Endodermal cell (in vitro differentiated cells): ENCODE measurements at regions not wholly inside any gene's neighbourhood (a gene's known extent, or its start where the extent isn't known, plus 50 kb on each side); places are given as distances from the start of the nearest gene placed in this dataset.

Source experiments
- DNase-seq: peaks from one replicate; pipeline ENCODE4 v3.0.0-alpha.2; 2017
- H3K27ac ChIP-seq: 2 replicates; pipeline ENCODE4 v1.5.1; 2013; ENCODE audit warnings: mild to moderate bottlenecking, low read depth, low read length, moderate library complexity
- H3K27me3 ChIP-seq: 2 replicates; pipeline ENCODE4 v1.6.1; 2013; ENCODE audit warnings: mild to moderate bottlenecking, low read length, moderate library complexity; ENCODE audit not compliant: insufficient read depth, control insufficient read depth, poor library complexity, severe bottlenecking
- H3K36me3 ChIP-seq: 2 replicates; pipeline ENCODE4 v1.7.0; 2013; ENCODE audit warnings: mild to moderate bottlenecking, low read length, moderate library complexity; ENCODE audit not compliant: control insufficient read depth, insufficient read depth
- H3K4me1 ChIP-seq: one replicate; pipeline ENCODE4 v1.7.0; 2013; ENCODE audit warnings: low read length; ENCODE audit not compliant: control insufficient read depth, insufficient read depth
- H3K4me3 ChIP-seq: 2 replicates; pipeline ENCODE4 v1.5.1; 2013; ENCODE audit warnings: mild to moderate bottlenecking, low read length, moderate library complexity
- H3K9ac ChIP-seq: 2 replicates; pipeline ENCODE4 v1.6.1; 2013; ENCODE audit warnings: mild to moderate bottlenecking, low read length, moderate library complexity; ENCODE audit not compliant: poor library complexity, severe bottlenecking; ENCODE audit errors: extremely low read depth
- H3K9me3 ChIP-seq: 2 replicates; pipeline ENCODE4 v1.6.1; 2013; ENCODE audit warnings: mild to moderate bottlenecking, low read length, moderate library complexity; ENCODE audit not compliant: control insufficient read depth
- H3K27ac Mint-ChIP-seq: 2 replicates; pipeline ENCODE4 v1.8.0; 2020; ENCODE audit warnings: mixed read lengths
- H3K27me3 Mint-ChIP-seq: 2 replicates; pipeline ENCODE4 v1.8.0; 2021; ENCODE audit warnings: mild to moderate bottlenecking, mixed read lengths; ENCODE audit not compliant: insufficient read depth
- H3K36me3 Mint-ChIP-seq: 2 replicates; pipeline ENCODE4 v1.8.0; 2020; ENCODE audit warnings: low read depth, mixed read lengths
- H3K4me1 Mint-ChIP-seq: 2 replicates; pipeline ENCODE4 v1.8.0; 2020; ENCODE audit warnings: mixed read lengths
- H3K4me3 Mint-ChIP-seq: 2 replicates; pipeline ENCODE4 v1.8.0; 2020; ENCODE audit warnings: mild to moderate bottlenecking, moderate library complexity, mixed read lengths
- H3K9me3 Mint-ChIP-seq: 2 replicates; pipeline ENCODE4 v1.8.0; 2020; ENCODE audit warnings: mild to moderate bottlenecking, mixed read lengths
- WGBS, 2 experiments: methylation state at CpG; one replicate each; pipeline versions ENCODE4 v1.1.5 to v1.1.7; 2013; ENCODE audit warnings: missing lambda C conversion rate in 2 of 2, mixed read lengths in 1 of 2; ENCODE audit not compliant: insufficient coverage in 1 of 2, insufficient read length in 1 of 2; 5-methylcytosine and 5-hydroxymethylcytosine counted together
- TF ChIP-seq, protein P1 (sequence below): fragments of 200-600 bp; sonication (generic); conservative IDR thresholded peaks from 2 replicates; pipeline ENCODE4 v1.5.0; 2021; ENCODE audit warnings: antibody characterized with exemption, mild to moderate bottlenecking

GRCh38 chr4:148757171-148757570, 315.0 kb upstream of the NR3C2 start:
- Histone ChIP-seq H3K36me3 (no peaks in the 10 kb centered on the region), H3K27me3 (peaks cover 12% of the 10 kb centered on the region), H3K9ac (no peak overlapping the region), H3K4me1 (no peaks in the 10 kb centered on the region), H3K27ac (no peak overlapping the region), H3K4me3 (no peak overlapping the region), H3K9me3 (peaks cover 10% of the 10 kb centered on the region)
- TF ChIP-seq, protein P1, sequence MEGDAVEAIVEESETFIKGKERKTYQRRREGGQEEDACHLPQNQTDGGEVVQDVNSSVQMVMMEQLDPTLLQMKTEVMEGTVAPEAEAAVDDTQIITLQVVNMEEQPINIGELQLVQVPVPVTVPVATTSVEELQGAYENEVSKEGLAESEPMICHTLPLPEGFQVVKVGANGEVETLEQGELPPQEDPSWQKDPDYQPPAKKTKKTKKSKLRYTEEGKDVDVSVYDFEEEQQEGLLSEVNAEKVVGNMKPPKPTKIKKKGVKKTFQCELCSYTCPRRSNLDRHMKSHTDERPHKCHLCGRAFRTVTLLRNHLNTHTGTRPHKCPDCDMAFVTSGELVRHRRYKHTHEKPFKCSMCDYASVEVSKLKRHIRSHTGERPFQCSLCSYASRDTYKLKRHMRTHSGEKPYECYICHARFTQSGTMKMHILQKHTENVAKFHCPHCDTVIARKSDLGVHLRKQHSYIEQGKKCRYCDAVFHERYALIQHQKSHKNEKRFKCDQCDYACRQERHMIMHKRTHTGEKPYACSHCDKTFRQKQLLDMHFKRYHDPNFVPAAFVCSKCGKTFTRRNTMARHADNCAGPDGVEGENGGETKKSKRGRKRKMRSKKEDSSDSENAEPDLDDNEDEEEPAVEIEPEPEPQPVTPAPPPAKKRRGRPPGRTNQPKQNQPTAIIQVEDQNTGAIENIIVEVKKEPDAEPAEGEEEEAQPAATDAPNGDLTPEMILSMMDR = no peak
- Mint-ChIP-seq H3K4me3 (no peak overlapping the region), H3K27ac (no peak overlapping the region), H3K36me3 (no peaks in the 10 kb centered on the region), H3K9me3 (peaks cover 21% of the 10 kb centered on the region), H3K4me1 (no peaks in the 10 kb centered on the region), H3K27me3 (peaks cover 9% of the 10 kb centered on the region)
- no peak for DNase-seq
- 80% methylated on average over 1 of the region's 1 CpG; no CpG with 5 or more reads in 1 of the 2 experiments for WGBS, 2 experiments

- Histone ChIP-seq H3K4me3 (no peak overlapping the region), H3K27me3 (peaks cover 20% of the 10 kb centered on the region), H3K27ac (no peak overlapping the region), H3K9ac (no peak overlapping the region), H3K36me3 (no peaks in the 10 kb centered on the region), H3K4me1 (no peaks in the 10 kb centered on the region), H3K9me3 (no peaks in the 10 kb centered on the region)
- Mint-ChIP-seq H3K36me3 (no peaks in the 10 kb centered on the region), H3K27ac (no peak overlapping the region), H3K9me3 (no peaks in the 10 kb centered on the region), H3K27me3 (peaks cover 22% of the 10 kb centered on the region), H3K4me1 (peaks cover 11% of the 10 kb centered on the region), H3K4me3 (no peak overlapping the region)
- 51 to 67% methylated on average over 3 of the region's 3 CpGs for WGBS, 2 experiments
- peak; percentile 68 for DNase-seq
- TF ChIP-seq, protein P1 = no peak
Measured at GRCh38 chr4:148749403-148749802, 307.2 kb upstream of the NR3C2 start.

- TF ChIP-seq, protein P1 = no peak
- H3K4me3 Mint-ChIP-seq = no peak overlapping the region
- Histone ChIP-seq H3K9me3 (no peaks in the 10 kb centered on the region), H3K36me3 (no peaks in the 10 kb centered on the region), H3K4me1 (no peaks in the 10 kb centered on the region), H3K4me3 (no peak overlapping the region), H3K27ac (no peak overlapping the region), H3K27me3 (peaks cover 14% of the 10 kb centered on the region), H3K9ac (no peak overlapping the region)
- no peaks in the 10 kb centered on the region for H3K36me3 Mint-ChIP-seq
- no peaks in the 10 kb centered on the region for H3K9me3 Mint-ChIP-seq
- H3K27me3 Mint-ChIP-seq = peaks cover 17% of the 10 kb centered on the region
- DNase-seq = no peak
- H3K4me1 Mint-ChIP-seq = peaks cover 11% of the 10 kb centered on the region
- H3K27ac Mint-ChIP-seq = no peak overlapping the region
- 90% methylated on average over 4 of the region's 4 CpGs; no CpG with 5 or more reads in 1 of the 2 experiments for WGBS, 2 experiments
Measured at GRCh38 chr4:148747721-148748268, 305.6 kb upstream of the NR3C2 start.
